ENCODE measurements at regions not wholly inside any gene's neighbourhood (a gene's known extent, or its start where the extent isn't known, plus 50 kb on each side); places are given as distances from the start of the nearest gene placed in this dataset.

DNA sequence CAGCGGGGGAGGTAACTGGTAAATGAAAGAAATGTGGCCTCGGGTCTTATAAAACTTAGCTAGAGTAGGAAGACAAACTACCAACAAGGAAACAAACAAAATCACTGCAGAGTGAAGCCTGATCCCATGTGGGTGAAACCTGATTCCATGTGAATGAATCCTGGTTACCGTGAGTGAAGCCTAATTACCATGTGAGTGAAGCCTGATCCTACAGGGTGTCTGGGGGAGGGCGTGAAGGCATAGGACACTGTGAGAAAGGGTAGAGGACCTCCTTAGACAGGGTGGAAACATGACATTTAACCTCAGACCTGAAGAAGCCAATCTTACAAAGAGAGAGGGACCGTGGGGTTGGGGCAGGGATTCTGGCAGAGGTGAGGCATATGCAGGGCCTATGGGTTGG, 106.2 kb upstream of the USP47 start:
- no peak overlapping the region for H3K9ac ChIP-seq
- no peaks in the 10 kb centered on the region for H3K36me3 ChIP-seq (ENCODE audit: control insufficient read depth, insufficient read depth, low read length)

GRCh38 chr11:11733246-11733747, 108.5 kb upstream of the USP47 start:
- Histone ChIP-seq H3K9me3 (ENCODE audit: control insufficient read depth, low read length) (no peaks in the 10 kb centered on the region), H3K27ac (no peak overlapping the region), H3K9ac (no peak overlapping the region), H2AFZ (no peak overlapping the region), H3K4me2 (ENCODE audit: low read length) (no peak overlapping the region), H3K36me3 (ENCODE audit: control insufficient read depth, insufficient read depth, low read length) (no peaks in the 10 kb centered on the region), H3K4me1 (no peaks in the 10 kb centered on the region), H3K4me3 (ENCODE audit: low read depth, low read length) (no peak overlapping the region), H3K27me3 (ENCODE audit: control insufficient read depth, insufficient read depth, low read length) (no peaks in the 10 kb centered on the region), H3K79me2 (no peaks in the 10 kb centered on the region)
- no peak for TF ChIP-seq CTCF (IDR thresholded peaks at IDR 0.05)

More for the DNA sequence above, 106.2 kb upstream of the USP47 start:
- Histone ChIP-seq H3K4me3 (ENCODE audit: low read depth, low read length) (no peak overlapping the region), H3K4me1 (no peaks in the 10 kb centered on the region), H3K27ac (no peak overlapping the region), H2AFZ (no peak overlapping the region), H3K9me3 (ENCODE audit: control insufficient read depth, low read length) (no peaks in the 10 kb centered on the region), H3K27me3 (ENCODE audit: control insufficient read depth, insufficient read depth, low read length) (no peaks in the 10 kb centered on the region), H3K4me2 (ENCODE audit: low read length) (no peak overlapping the region), H3K79me2 (no peaks in the 10 kb centered on the region)
- no peak for TF ChIP-seq CTCF (IDR thresholded peaks at IDR 0.05)

DNA sequence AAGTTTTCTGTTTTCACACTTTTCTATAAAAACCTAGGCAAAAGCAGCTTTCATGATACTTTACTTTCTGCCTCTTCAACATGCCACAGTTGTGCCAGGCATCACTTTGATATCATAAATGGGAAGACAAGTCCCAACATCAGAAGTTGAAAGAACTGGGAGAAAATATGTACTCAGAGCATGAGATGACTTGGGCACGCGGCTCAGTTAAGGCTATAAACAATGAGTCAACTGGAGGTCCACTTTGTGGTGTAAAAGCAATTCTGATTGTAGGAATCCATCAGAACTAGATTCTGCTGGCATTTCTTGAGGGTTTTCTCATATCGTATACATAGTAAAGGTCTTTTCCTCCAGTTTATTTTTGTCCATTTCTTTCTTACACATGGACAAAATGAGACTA, 109.7 kb upstream of the USP47 start:
- no peaks in the 10 kb centered on the region for H3K27me3 ChIP-seq (ENCODE audit: control insufficient read depth, insufficient read depth, low read length)

DNA sequence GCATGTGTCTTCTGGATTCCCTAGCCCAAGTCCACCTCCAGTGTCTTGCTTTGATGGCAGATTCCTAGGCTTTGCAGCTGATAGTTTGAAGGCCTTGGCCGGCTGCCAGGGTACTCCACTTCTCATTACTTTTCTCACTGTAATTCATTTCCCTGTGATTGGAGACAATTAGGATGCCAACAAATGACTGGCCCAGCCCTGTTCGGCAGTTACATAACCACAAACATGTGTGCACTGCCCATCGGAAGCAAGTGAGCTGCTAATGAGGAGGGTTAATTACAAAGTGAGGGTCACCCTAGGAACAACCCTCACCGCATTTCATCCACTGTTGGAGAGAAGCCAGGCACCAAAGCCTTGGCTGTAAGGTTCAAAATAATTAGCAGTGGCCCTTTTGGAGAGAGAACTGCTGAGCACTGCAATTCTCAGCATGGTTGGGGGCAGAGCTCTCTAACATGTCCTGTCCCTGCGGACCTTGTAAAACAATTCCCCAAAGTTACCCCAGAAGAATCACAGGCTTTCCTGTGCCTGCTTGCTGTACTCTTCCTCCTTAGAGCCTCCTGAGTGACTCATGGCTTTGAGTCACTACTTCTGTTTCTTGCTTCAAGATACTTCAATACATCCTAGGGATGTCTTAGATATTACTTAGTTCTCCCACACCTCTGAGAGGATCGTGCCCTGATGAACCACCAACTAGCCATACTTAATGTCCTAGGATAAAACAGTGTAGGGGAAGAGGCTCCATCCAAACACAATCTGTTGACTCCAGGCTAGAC, 109.7 kb upstream of the GALNT18 start:
- Histone ChIP-seq H2AFZ (no peak overlapping the region), H3K27me3 (ENCODE audit: control insufficient read depth, insufficient read depth, low read length) (no peaks in the 10 kb centered on the region), H3K9me3 (ENCODE audit: control insufficient read depth, low read length) (no peaks in the 10 kb centered on the region), H3K79me2 (no peaks in the 10 kb centered on the region), H3K4me3 (ENCODE audit: low read depth, low read length) (no peak overlapping the region), H3K9ac (no peak overlapping the region), H3K4me1 (no peaks in the 10 kb centered on the region), H3K27ac (no peak overlapping the region), H3K4me2 (ENCODE audit: low read length) (no peak overlapping the region), H3K36me3 (ENCODE audit: control insufficient read depth, insufficient read depth, low read length) (no peaks in the 10 kb centered on the region)
- no peak for TF ChIP-seq CTCF (IDR thresholded peaks at IDR 0.05)

More for the DNA sequence above, 109.7 kb upstream of the USP47 start:
- Histone ChIP-seq H3K79me2 (no peaks in the 10 kb centered on the region), H2AFZ (no peak overlapping the region), H3K9ac (no peak overlapping the region), H3K36me3 (ENCODE audit: control insufficient read depth, insufficient read depth, low read length) (no peaks in the 10 kb centered on the region), H3K4me3 (ENCODE audit: low read depth, low read length) (no peak overlapping the region), H3K9me3 (ENCODE audit: control insufficient read depth, low read length) (no peaks in the 10 kb centered on the region), H3K27ac (no peak overlapping the region), H3K4me1 (no peaks in the 10 kb centered on the region), H3K4me2 (ENCODE audit: low read length) (no peak overlapping the region)
- no peak for TF ChIP-seq CTCF (IDR thresholded peaks at IDR 0.05)

GRCh38 chr11:11728386-11728785, 106.6 kb upstream of the GALNT18 start:
- Histone ChIP-seq H3K27ac (no peak overlapping the region), H3K4me2 (ENCODE audit: low read length) (no peak overlapping the region), H3K9ac (no peak overlapping the region), H3K4me3 (ENCODE audit: low read depth, low read length) (no peak overlapping the region), H3K4me1 (no peaks in the 10 kb centered on the region), H3K9me3 (ENCODE audit: control insufficient read depth, low read length) (no peaks in the 10 kb centered on the region), H2AFZ (no peak overlapping the region), H3K36me3 (ENCODE audit: control insufficient read depth, insufficient read depth, low read length) (no peaks in the 10 kb centered on the region), H3K79me2 (no peaks in the 10 kb centered on the region), H3K27me3 (ENCODE audit: control insufficient read depth, insufficient read depth, low read length) (no peaks in the 10 kb centered on the region)
- TF ChIP-seq CTCF (IDR thresholded peaks at IDR 0.05) = no peak

Data from parathyroid adenoma (tissue), 2 donors.